MM.1S (cell line): ENCODE measurements at regions not wholly inside any gene's neighbourhood (a gene's known extent, or its start where the extent isn't known, plus 50 kb on each side); places are given as distances from the start of the nearest gene placed in this dataset.

Experiments
- DNase-seq: peaks from one replicate; pipeline ENCODE4 v3.0.0-alpha.2; 2015
- H2AFZ ChIP-seq: fragments of 300-600 bp; sonication (generic); 2 replicates; pipeline ENCODE4 v1.6.0; 2016; ENCODE audit warnings: antibody characterized with exemption, low read length
- H3F3A ChIP-seq: fragments of 300-600 bp; sonication (generic); 2 replicates; pipeline ENCODE4 v1.6.1; 2016; ENCODE audit warnings: mild to moderate bottlenecking, antibody characterized with exemption, low read length, moderate library complexity, mixed read lengths; ENCODE audit not compliant: insufficient read depth
- H3K27ac ChIP-seq: fragments of 300-600 bp; sonication (generic); 2 replicates; pipeline ENCODE4 v1.5.1; 2016; ENCODE audit warnings: mild to moderate bottlenecking, low read length
- H3K27me3 ChIP-seq: fragments of 300-600 bp; sonication (generic); replicated peaks from 2 replicates; pipeline ENCODE4 v1.6.0; 2016; ENCODE audit warnings: low read length; ENCODE audit not compliant: insufficient read depth
- H3K36me3 ChIP-seq: fragments of 300-600 bp; sonication (generic); replicated peaks from 2 replicates; pipeline ENCODE4 v1.6.1; 2016; ENCODE audit warnings: mild to moderate bottlenecking, low read length, mixed read lengths; ENCODE audit not compliant: insufficient read depth
- H3K4me1 ChIP-seq: fragments of 300-600 bp; sonication (generic); 2 replicates; pipeline ENCODE4 v1.6.1; 2016; ENCODE audit warnings: low read length, mixed read lengths
- H3K4me2 ChIP-seq: fragments of 300-600 bp; sonication (generic); 2 replicates; pipeline ENCODE4 v1.6.0; 2016; ENCODE audit warnings: low read depth, low read length
- H3K4me3 ChIP-seq: fragments of 300-600 bp; sonication (generic); 2 replicates; pipeline ENCODE4 v1.5.1; 2016; ENCODE audit warnings: low read length, mixed read lengths
- H3K79me2 ChIP-seq: fragments of 300-600 bp; sonication (generic); 2 replicates; pipeline ENCODE4 v1.6.1; 2016; ENCODE audit warnings: mixed run types, low read length, mixed read lengths
- H3K9ac ChIP-seq: fragments of 300-600 bp; sonication (generic); 2 replicates; pipeline ENCODE4 v1.6.1; 2016; ENCODE audit warnings: low read length, mixed read lengths
- H3K9me2 ChIP-seq: fragments of 300-600 bp; sonication (generic); replicated peaks from 2 replicates; pipeline ENCODE4 v1.6.1; 2016; ENCODE audit warnings: mild to moderate bottlenecking, low read length, mixed read lengths; ENCODE audit not compliant: insufficient read depth
- H3K9me3 ChIP-seq: fragments of 300-600 bp; sonication (generic); replicated peaks from 2 replicates; pipeline ENCODE4 v1.6.1; 2016; ENCODE audit warnings: mild to moderate bottlenecking, low read length, mixed read lengths; ENCODE audit not compliant: insufficient read depth
- H4K20me1 ChIP-seq: fragments of 300-600 bp; sonication (generic); 2 replicates; pipeline ENCODE4 v1.6.1; 2016; ENCODE audit warnings: mild to moderate bottlenecking, low read length, moderate library complexity, mixed read lengths; ENCODE audit not compliant: insufficient read depth
- CTCF ChIP-seq: fragments of 300-600 bp; sonication (generic); IDR thresholded peaks from 2 replicates; pipeline ENCODE4 v1.5.1; 2016; ENCODE audit warnings: antibody characterized with exemption, low read length, mixed read lengths
- EZH2 ChIP-seq: fragments of 300-600 bp; sonication (generic); optimal IDR thresholded peaks from 2 replicates; pipeline ENCODE3; 2017; ENCODE audit warnings: low read depth, mild to moderate bottlenecking, antibody characterized with exemption, low read length, mixed read lengths
- EZH2phosphoT487 ChIP-seq: fragments of 300-600 bp; sonication (generic); IDR thresholded peaks from 2 replicates; pipeline ENCODE4 v1.6.1; 2018; ENCODE audit warnings: antibody characterized with exemption, low read length

GRCh38 chr3:176734146-176734545 lies 463.1 kb downstream of the TBL1XR1 start:
- Histone ChIP-seq H3F3A (no peaks in the 10 kb centered on the region), H3K27me3 (no peaks in the 10 kb centered on the region), H3K9me3 (no peaks in the 10 kb centered on the region), H3K9ac (no peak overlapping the region), H3K27ac (no peak overlapping the region), H4K20me1 (no peaks in the 10 kb centered on the region), H3K79me2 (no peaks in the 10 kb centered on the region), H3K4me2 (no peak overlapping the region), H3K4me3 (no peak overlapping the region), H3K36me3 (no peaks in the 10 kb centered on the region), H3K4me1 (no peaks in the 10 kb centered on the region), H3K9me2 (no peaks in the 10 kb centered on the region), H2AFZ (no peak overlapping the region)
- DNase-seq = no peak
- TF ChIP-seq CTCF (no peak), EZH2 (no peak)

GRCh38 chr3:176724394-176724759 lies 472.9 kb downstream of the TBL1XR1 start:
- DNase-seq = no peak
- no peaks in the 10 kb centered on the region for H3K9me2 ChIP-seq
- no peaks in the 10 kb centered on the region for H3K27me3 ChIP-seq
- H3K9me3 ChIP-seq = no peaks in the 10 kb centered on the region
- no peaks in the 10 kb centered on the region for H3K79me2 ChIP-seq
- H3F3A ChIP-seq = no peaks in the 10 kb centered on the region
- H3K4me3 ChIP-seq = no peak overlapping the region
- H3K36me3 ChIP-seq = no peaks in the 10 kb centered on the region
- no peaks in the 10 kb centered on the region for H4K20me1 ChIP-seq
- H3K27ac ChIP-seq = no peak overlapping the region
- TF ChIP-seq EZH2 (no peak), EZH2phosphoT487 (no peak), CTCF (no peak)
- H3K4me2 ChIP-seq = no peak overlapping the region
- H3K9ac ChIP-seq = no peak overlapping the region
- H2AFZ ChIP-seq = no peak overlapping the region
- H3K4me1 ChIP-seq = no peaks in the 10 kb centered on the region

- Histone ChIP-seq H3K9me2 (no peaks in the 10 kb centered on the region), H3K27ac (no peak overlapping the region), H3K27me3 (no peaks in the 10 kb centered on the region), H3K79me2 (no peaks in the 10 kb centered on the region), H4K20me1 (no peaks in the 10 kb centered on the region), H3K4me3 (no peak overlapping the region), H3F3A (no peaks in the 10 kb centered on the region), H3K9me3 (no peaks in the 10 kb centered on the region), H2AFZ (no peak overlapping the region), H3K4me1 (no peaks in the 10 kb centered on the region), H3K4me2 (no peak overlapping the region), H3K9ac (no peak overlapping the region), H3K36me3 (no peaks in the 10 kb centered on the region)
- TF ChIP-seq CTCF (no peak), EZH2 (no peak), EZH2phosphoT487 (no peak)
- no peak for DNase-seq
These were observed 473.4 kb downstream of the TBL1XR1 start for GRCh38 chr3:176723758-176724393.
